Spleen (tissue), 11 donors: ENCODE measurements at regions not wholly inside any gene's neighbourhood (a gene's known extent, or its start where the extent isn't known, plus 50 kb on each side); places are given as distances from the start of the nearest gene placed in this dataset.

ENCODE experiments used
- DNase-seq: peaks from one replicate; pipeline ENCODE4 v3.0.0-alpha.2; 2020
- H3K27ac ChIP-seq, 8 donors: fragments of 200-600 bp; sonication (generic) in 7 of 8; 1 replicate in 4 of 8; 2 replicates in 4 of 8; pipeline versions ENCODE4 v1.5.0 to v1.8.0; 2016 to 2021; ENCODE audit warnings: inconsistent platforms in 4 of 8, mild to moderate bottlenecking in 4 of 8, moderate library complexity in 1 of 8
- H3K27me3 ChIP-seq, 7 donors: fragments of 200-600 bp; sonication (generic) in 6 of 7; replicated peaks in 1 of 7; 1 replicate in 4 of 7; 2 replicates in 3 of 7; pipeline versions ENCODE4 v1.5.0 to v1.8.0; 2016 to 2021; ENCODE audit warnings: inconsistent platforms in 3 of 7, mild to moderate bottlenecking in 1 of 7
- H3K36me3 ChIP-seq, 6 donors: fragments of 200-600 bp; sonication (generic) in 5 of 6; 1 replicate in 4 of 6; 2 replicates in 2 of 6; pipeline versions ENCODE4 v1.5.0 to v1.8.0; 2016 to 2021; ENCODE audit warnings: inconsistent platforms in 2 of 6
- H3K4me1 ChIP-seq, 6 donors: fragments of 200-600 bp; sonication (generic) in 5 of 6; 1 replicate in 3 of 6; 2 replicates in 3 of 6; pipeline versions ENCODE4 v1.5.0 to v1.8.0; 2016 to 2021; ENCODE audit warnings: inconsistent platforms in 3 of 6
- H3K4me3 ChIP-seq, 8 donors: fragments of 200-600 bp; sonication (generic) in 7 of 8; 1 replicate in 4 of 8; 2 replicates in 4 of 8; pipeline versions ENCODE4 v1.5.0 to v1.8.0; 2016 to 2021; ENCODE audit warnings: inconsistent platforms in 4 of 8, mild to moderate bottlenecking in 4 of 8, moderate library complexity in 2 of 8
- H3K9me3 ChIP-seq, 8 donors: fragments of 200-600 bp; sonication (generic) in 7 of 8; 1 replicate in 4 of 8; 2 replicates in 4 of 8; pipeline versions ENCODE4 v1.5.0 to v1.8.0; 2016 to 2021; ENCODE audit warnings: inconsistent platforms in 4 of 8
- CTCF ChIP-seq, 11 experiments: fragments of 200-600 bp in 7 of 11; fragments of 450-650 bp in 4 of 11; sonication (generic) in 4 of 11; IDR thresholded peaks in 8 of 11; conservative IDR thresholded peaks in 3 of 11; 1 replicate in 7 of 11; 2 replicates in 4 of 11; pipeline versions ENCODE4 v1.4.0 to v1.8.0; 2016 to 2021; ENCODE audit warnings: antibody characterized with exemption in 11 of 11, inconsistent platforms in 4 of 11, mild to moderate bottlenecking in 1 of 11
- POLR2A ChIP-seq, 3 donors: fragments of 450-650 bp; IDR thresholded peaks; one replicate each; pipeline ENCODE4 v1.5.1; 2017; ENCODE audit warnings: antibody characterized with exemption in 3 of 3, mild to moderate bottlenecking in 1 of 3
- POLR2AphosphoS5 ChIP-seq, 3 donors: sonication (generic); formaldehyde crosslinking; IDR thresholded peaks; one replicate each; pipeline ENCODE4 v1.5.1; 2017; ENCODE audit warnings: antibody characterized with exemption in 3 of 3
- WGBS, 5 donors: extraction: QIAGEN DNeasy Blood & Tissue Kit in 3 of 5; methylation state at CpG; one replicate each; pipeline versions ENCODE4 v1.1.5 to v1.1.7; 2013 to 2018; 5-methylcytosine and 5-hydroxymethylcytosine counted together
- intact Hi-C: fragments of 100-400 bp; cut with DNase I; formaldehyde crosslinking; loops from one replicate; pipeline ENCODE4 v1.15.0; 2023; ENCODE audit warnings: low total_unique reads
- donor health status: healthy with polysubstance abuse.
- donor health status: DM: no; HTN: no; CAD: no; lungs with moderate emphysema.
- donor health status: DM: no; HTN: no; CAD: no.
- donor health status: Bipolar disorder and iron deficiency.
- donor health status: healthy.
- donor health status: DM: no; HTN: no; CAD: no.
- donor health status: DM: yes; HTN: yes; CAD: no.

- TF ChIP-seq POLR2A (IDR thresholded peaks at IDR 0.05), result no peak
- no peak for TF ChIP-seq CTCF (IDR thresholded peaks at IDR 0.05 in 8 of 11, conservative IDR thresholded peaks at IDR 0.05 in 3 of 11)
- no peak for TF ChIP-seq POLR2AphosphoS5 (IDR thresholded peaks at IDR 0.05)
- Histone ChIP-seq H3K36me3 (no peaks in the 10 kb centered on the region), H3K27ac (no peak overlapping the region), H3K4me3 (no peak overlapping the region), H3K9me3 (no peaks in the 10 kb centered on the region), H3K27me3 (no peaks in the 10 kb centered on the region), H3K4me1 (no peaks in the 10 kb centered on the region)
- intact Hi-C loops, result no loop called here
- DNase-seq, result no peak
- 74 to 86% (median 81%) methylated on average over 2 of the region's 2 CpGs for WGBS, 5 donors
Measured at GRCh38 chr3:24923570-24923969, 428.9 kb upstream of the THRB start.

GRCh38 chr3:24929521-24929920 lies 434.9 kb upstream of the THRB start:
- H3K9me3 ChIP-seq, result no peaks in the 10 kb centered on the region
- no peak for DNase-seq
- H3K4me3 ChIP-seq, result no peak overlapping the region
- H3K27ac ChIP-seq, result no peak overlapping the region
- intact Hi-C loops, result no loop called here
- H3K36me3 ChIP-seq, result no peaks in the 10 kb centered on the region
- no peaks in the 10 kb centered on the region for H3K27me3 ChIP-seq
- WGBS, 5 donors, result 79 to 94% (median 90%) methylated on average over 1 of the region's 1 CpG
- no peak for TF ChIP-seq CTCF (IDR thresholded peaks at IDR 0.05 in 8 of 11, conservative IDR thresholded peaks at IDR 0.05 in 3 of 11)
- no peak for TF ChIP-seq POLR2AphosphoS5 (IDR thresholded peaks at IDR 0.05)
- no peak for TF ChIP-seq POLR2A (IDR thresholded peaks at IDR 0.05)
- no peaks in the 10 kb centered on the region for H3K4me1 ChIP-seq

GRCh38 chr3:24933401-24933800 lies 438.8 kb upstream of the THRB start:
- intact Hi-C loops, result no loop called here
- no peak for TF ChIP-seq CTCF (IDR thresholded peaks at IDR 0.05 in 8 of 11, conservative IDR thresholded peaks at IDR 0.05 in 3 of 11)
- TF ChIP-seq POLR2AphosphoS5 (IDR thresholded peaks at IDR 0.05), result no peak
- no peak for TF ChIP-seq POLR2A (IDR thresholded peaks at IDR 0.05)
- no peaks in the 10 kb centered on the region for H3K27me3 ChIP-seq

GRCh38 chr3:24936574-24936973 lies 441.9 kb upstream of the THRB start:
- Histone ChIP-seq H3K4me1 (no peaks in the 10 kb centered on the region), H3K4me3 (no peak overlapping the region), H3K36me3 (no peaks in the 10 kb centered on the region), H3K27me3 (peaks cover 0 to 7% (median 0%) of the 10 kb centered on the region in 7 donors), H3K9me3 (no peaks in the 10 kb centered on the region), H3K27ac (no peak overlapping the region)
- intact Hi-C loops, result no loop called here
- 5 to 33% (median 20%) methylated on average over 1 of the region's 1 CpG for WGBS, 5 donors
- no peak for DNase-seq
- TF ChIP-seq POLR2AphosphoS5 (IDR thresholded peaks at IDR 0.05), result no peak
- TF ChIP-seq POLR2A (IDR thresholded peaks at IDR 0.05), result no peak

More at GRCh38 chr3:24933401-24933800, 438.8 kb upstream of the THRB start:
- WGBS, 5 donors, result 81 to 96% (median 93%) methylated on average over 3 of the region's 3 CpGs
- no peaks in the 10 kb centered on the region for H3K36me3 ChIP-seq
- H3K4me3 ChIP-seq, result no peak overlapping the region
- no peaks in the 10 kb centered on the region for H3K9me3 ChIP-seq
- no peaks in the 10 kb centered on the region for H3K4me1 ChIP-seq
- no peak for DNase-seq
- no peak overlapping the region for H3K27ac ChIP-seq

- no peak overlapping the region for H3K27ac ChIP-seq
- TF ChIP-seq POLR2AphosphoS5 (IDR thresholded peaks at IDR 0.05) (no peak), CTCF (IDR thresholded peaks at IDR 0.05 in 8 of 11, conservative IDR thresholded peaks at IDR 0.05 in 3 of 11) (no peak), POLR2A (IDR thresholded peaks at IDR 0.05) (no peak)
- peaks cover 0 to 7% (median 0%) of the 10 kb centered on the region in 7 donors for H3K27me3 ChIP-seq
- WGBS, 5 donors, result 80 to 90% (median 86%) methylated on average over 5 of the region's 5 CpGs
- no peak for DNase-seq
- no peaks in the 10 kb centered on the region for H3K9me3 ChIP-seq
- no peaks in the 10 kb centered on the region for H3K4me1 ChIP-seq
- H3K36me3 ChIP-seq, result no peaks in the 10 kb centered on the region
- H3K4me3 ChIP-seq, result no peak overlapping the region
- intact Hi-C loops, result no loop called here
Measured at GRCh38 chr3:24937228-24937627, 442.6 kb upstream of the THRB start.
